Upper lobe of left lung (tissue), 6 donors: ENCODE measurements at regions not wholly inside any gene's neighbourhood (a gene's known extent, or its start where the extent isn't known, plus 50 kb on each side); places are given as distances from the start of the nearest gene placed in this dataset.
"Not testable (repeated sequence)": the region's sequence is repeated elsewhere in the genome, so short reads cannot be mapped to it uniquely, and the experiment has no call there.

Experiments
- ATAC-seq, 2 donors: fragments of 200-7000 bp; cut with Tn5 transposase; one replicate each; pipeline ENCODE4 v1.9.1; 2022; ENCODE audit warnings: mild to moderate bottlenecking in 2 of 2, moderate library complexity in 2 of 2; ENCODE audit not compliant: low FRiP score in 2 of 2
- DNase-seq, 2 donors: peaks; one replicate each; pipeline ENCODE4 v3.0.0-alpha.2; 2019 to 2020
- H3K27ac ChIP-seq, 4 donors: fragments of 200-600 bp; sonication (generic); one replicate each; pipeline ENCODE4 v1.5.1; 2016 to 2019
- H3K27me3 ChIP-seq, 4 donors: fragments of 200-600 bp; sonication (generic); one replicate each; pipeline ENCODE4 v1.5.1; 2017 to 2019
- H3K36me3 ChIP-seq, 4 donors: fragments of 200-600 bp; sonication (generic); one replicate each; pipeline ENCODE4 v1.5.1; 2016 to 2019
- H3K4me1 ChIP-seq, 4 donors: fragments of 200-600 bp; sonication (generic); one replicate each; pipeline ENCODE4 v1.5.1; 2018 to 2019
- H3K4me3 ChIP-seq, 4 donors: fragments of 200-600 bp; sonication (generic); one replicate each; pipeline ENCODE4 v1.5.1; 2017 to 2019; ENCODE audit warnings: mild to moderate bottlenecking in 2 of 4, moderate library complexity in 1 of 4
- H3K9me3 ChIP-seq, 4 donors: fragments of 200-600 bp; sonication (generic); one replicate each; pipeline ENCODE4 v1.5.1; 2018 to 2019
- CTCF ChIP-seq, 6 experiments: fragments of 450-650 bp in 4 of 6; fragments of 200-600 bp in 2 of 6; sonication (generic) in 2 of 6; IDR thresholded peaks; one replicate each; pipeline ENCODE4 v1.5.1; 2016 to 2019; ENCODE audit warnings: antibody characterized with exemption in 6 of 6
- EP300 ChIP-seq, 4 donors: sonication (generic); formaldehyde crosslinking; IDR thresholded peaks; one replicate each; pipeline ENCODE4 v1.5.1; 2017; ENCODE audit warnings: antibody characterized with exemption in 4 of 4, control low read depth in 2 of 4
- POLR2A ChIP-seq, 4 donors: fragments of 450-650 bp; IDR thresholded peaks; one replicate each; pipeline ENCODE4 v1.5.1; 2016 to 2017; ENCODE audit warnings: antibody characterized with exemption in 4 of 4, mild to moderate bottlenecking in 2 of 4
- POLR2AphosphoS5 ChIP-seq, 2 donors: sonication (generic); formaldehyde crosslinking; IDR thresholded peaks; one replicate each; pipeline ENCODE4 v1.5.1; 2017; ENCODE audit warnings: antibody characterized with exemption in 2 of 2
- WGBS, 2 donors: methylation state at CpG; one replicate each; pipeline ENCODE4 v1.1.5; 2017 to 2018; 5-methylcytosine and 5-hydroxymethylcytosine counted together
- donor health status: DM: no; HTN: no; CAD: no; lungs with moderate emphysema.
- donor health status: DM: no; HTN: yes; CAD: no; lungs with severe emphysema.

- H3K27ac ChIP-seq = no peak overlapping the region
- H3K4me3 ChIP-seq = no peak overlapping the region
- TF ChIP-seq POLR2AphosphoS5 (IDR thresholded peaks at IDR 0.05) (no peak), EP300 (IDR thresholded peaks at IDR 0.05) (no peak), CTCF (IDR thresholded peaks at IDR 0.05) (no peak), POLR2A (IDR thresholded peaks at IDR 0.05) (no peak)
- H3K4me1 ChIP-seq = no peaks in the 10 kb centered on the region
- DNase-seq (no peak), ATAC-seq (no peak)
- no peaks in the 10 kb centered on the region for H3K9me3 ChIP-seq
- WGBS, 2 donors = 92 to 100% methylated on average over 1 of the region's 1 CpG
- H3K27me3 ChIP-seq = no peaks in the 10 kb centered on the region
- H3K36me3 ChIP-seq = no peaks in the 10 kb centered on the region
These were observed 122.0 kb upstream of the SLC35G4 start for GRCh38 chr18:11487390-11487789.

- Histone ChIP-seq H3K4me1 (no peaks in the 10 kb centered on the region), H3K4me3 (no peak overlapping the region), H3K27me3 (no peaks in the 10 kb centered on the region), H3K9me3 (no peaks in the 10 kb centered on the region), H3K36me3 (no peaks in the 10 kb centered on the region), H3K27ac (no peak overlapping the region)
- TF ChIP-seq CTCF (IDR thresholded peaks at IDR 0.05) (no peak), POLR2AphosphoS5 (IDR thresholded peaks at IDR 0.05) (no peak), POLR2A (IDR thresholded peaks at IDR 0.05) (no peak), EP300 (IDR thresholded peaks at IDR 0.05) (no peak)
- ATAC-seq = no peak
- no peak for DNase-seq
These were observed 127.1 kb upstream of the SLC35G4 start for GRCh38 chr18:11482271-11482670.

- Histone ChIP-seq H3K27me3 (no peaks in the 10 kb centered on the region), H3K27ac (no peak overlapping the region), H3K4me1 (no peaks in the 10 kb centered on the region), H3K4me3 (no peak overlapping the region), H3K9me3 (no peaks in the 10 kb centered on the region), H3K36me3 (no peaks in the 10 kb centered on the region)
- no peak for DNase-seq
- 68 to 90% methylated on average over 1 of the region's 1 CpG for WGBS, 2 donors
- ATAC-seq = no peak
- TF ChIP-seq POLR2AphosphoS5 (IDR thresholded peaks at IDR 0.05) = no peak
- no peak for TF ChIP-seq POLR2A (IDR thresholded peaks at IDR 0.05)
- no peak for TF ChIP-seq EP300 (IDR thresholded peaks at IDR 0.05)
- TF ChIP-seq CTCF (IDR thresholded peaks at IDR 0.05) = no peak
These were observed 128.7 kb upstream of the SLC35G4 start for GRCh38 chr18:11480692-11481091.

- not testable (repeated sequence) for ATAC-seq, H3K9me3 ChIP-seq, H3K27ac ChIP-seq, H3K36me3 ChIP-seq, H3K4me1 ChIP-seq, H3K4me3 ChIP-seq, DNase-seq, H3K27me3 ChIP-seq
- WGBS, 2 donors = 53% methylated on average over 6 of the region's 7 CpGs; no CpG with 5 or more reads in 1 of the 2 donors
These were observed 130.4 kb upstream of the SLC35G4 start for GRCh38 chr18:11479031-11479430.

GRCh38 chr18:11470941-11471340 is 138.5 kb upstream of the SLC35G4 start:
- Histone ChIP-seq H3K4me3 (no peak overlapping the region), H3K36me3 (no peaks in the 10 kb centered on the region), H3K4me1 (no peaks in the 10 kb centered on the region), H3K27me3 (no peaks in the 10 kb centered on the region), H3K27ac (no peak overlapping the region), H3K9me3 (no peaks in the 10 kb centered on the region)
- ATAC-seq = no peak
- WGBS, 2 donors = 82% methylated on average over 7 of the region's 7 CpGs
- DNase-seq = no peak
- TF ChIP-seq POLR2A (IDR thresholded peaks at IDR 0.05) (no peak), EP300 (IDR thresholded peaks at IDR 0.05) (no peak), POLR2AphosphoS5 (IDR thresholded peaks at IDR 0.05) (no peak), CTCF (IDR thresholded peaks at IDR 0.05) (no peak)
